ENCODE measurements at regions not wholly inside any gene's neighbourhood (a gene's known extent, or its start where the extent isn't known, plus 50 kb on each side); places are given as distances from the start of the nearest gene placed in this dataset.

DNA sequence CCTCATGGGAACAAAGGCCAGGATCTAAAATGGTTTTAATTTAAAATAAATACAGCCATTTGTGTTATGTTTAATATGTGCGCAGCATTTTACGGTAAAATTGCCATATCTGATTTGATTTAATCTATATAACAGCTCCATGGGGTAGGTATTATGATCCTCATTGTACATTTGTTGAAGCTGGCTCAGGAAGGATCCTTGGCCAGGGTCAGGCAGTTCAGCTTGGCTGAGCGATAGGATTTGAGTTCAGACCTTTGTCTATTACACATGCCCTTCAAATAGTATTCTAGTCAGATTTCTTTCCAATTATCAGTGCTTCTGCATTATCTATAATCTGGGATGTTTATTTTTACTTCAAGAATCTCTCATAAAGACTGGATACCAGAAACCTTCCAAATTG is 950.4 kb upstream of the EEF2KMT start:
- TF ChIP-seq, protein P1, sequence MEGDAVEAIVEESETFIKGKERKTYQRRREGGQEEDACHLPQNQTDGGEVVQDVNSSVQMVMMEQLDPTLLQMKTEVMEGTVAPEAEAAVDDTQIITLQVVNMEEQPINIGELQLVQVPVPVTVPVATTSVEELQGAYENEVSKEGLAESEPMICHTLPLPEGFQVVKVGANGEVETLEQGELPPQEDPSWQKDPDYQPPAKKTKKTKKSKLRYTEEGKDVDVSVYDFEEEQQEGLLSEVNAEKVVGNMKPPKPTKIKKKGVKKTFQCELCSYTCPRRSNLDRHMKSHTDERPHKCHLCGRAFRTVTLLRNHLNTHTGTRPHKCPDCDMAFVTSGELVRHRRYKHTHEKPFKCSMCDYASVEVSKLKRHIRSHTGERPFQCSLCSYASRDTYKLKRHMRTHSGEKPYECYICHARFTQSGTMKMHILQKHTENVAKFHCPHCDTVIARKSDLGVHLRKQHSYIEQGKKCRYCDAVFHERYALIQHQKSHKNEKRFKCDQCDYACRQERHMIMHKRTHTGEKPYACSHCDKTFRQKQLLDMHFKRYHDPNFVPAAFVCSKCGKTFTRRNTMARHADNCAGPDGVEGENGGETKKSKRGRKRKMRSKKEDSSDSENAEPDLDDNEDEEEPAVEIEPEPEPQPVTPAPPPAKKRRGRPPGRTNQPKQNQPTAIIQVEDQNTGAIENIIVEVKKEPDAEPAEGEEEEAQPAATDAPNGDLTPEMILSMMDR (IDR thresholded peaks at IDR 0.05), result no peak
- TF ChIP-seq POLR2AphosphoS5 (IDR thresholded peaks at IDR 0.05), result no peak
- no peak for TF ChIP-seq POLR2A (IDR thresholded peaks at IDR 0.05)
